Kasumi-1 (cell line): ENCODE measurements at regions not wholly inside any gene's neighbourhood (a gene's known extent, or its start where the extent isn't known, plus 50 kb on each side); places are given as distances from the start of the nearest gene placed in this dataset.
"Not testable (repeated sequence)": the region's sequence is repeated elsewhere in the genome, so short reads cannot be mapped to it uniquely, and the experiment has no call there.

Experiments used
- DNase-seq, 2 experiments: peaks; one replicate each; lab custom pipeline; 2025; lab: John Stamatoyannopoulos, UW

GRCh38 chr6:167709776-167710336 is 116.9 kb upstream of the AFDN start:
- DNase-seq, result not testable (repeated sequence)

GRCh38 chr6:167710363-167710920 is 116.3 kb upstream of the AFDN start:
- DNase-seq, result no peak

- no peak for DNase-seq
Measured at GRCh38 chr6:167711211-167711610, 115.5 kb upstream of the AFDN start.

GRCh38 chr6:167711768-167712730 is 114.7 kb upstream of the AFDN start:
- no peak for DNase-seq

- DNase-seq, result no peak
Measured at GRCh38 chr6:167712731-167713475, 113.8 kb upstream of the AFDN start.

GRCh38 chr6:167714152-167714551 is 112.6 kb upstream of the AFDN start:
- DNase-seq, result no peak

- no peak for DNase-seq
Measured at GRCh38 chr6:167717455-167717854, 109.3 kb upstream of the AFDN start.

- no peak for DNase-seq
Measured at GRCh38 chr6:167717867-167718266, 108.8 kb upstream of the AFDN start.

- DNase-seq, result no peak
Measured at GRCh38 chr6:167719920-167720319, 106.8 kb upstream of the AFDN start.

GRCh38 chr6:167720456-167721285 is 106.0 kb upstream of the AFDN start:
- no peak for DNase-seq

- DNase-seq, result no peak
Measured at GRCh38 chr6:167721291-167721690, 105.4 kb upstream of the AFDN start.

- no peak for DNase-seq
Measured at GRCh38 chr6:167722634-167723309, 103.9 kb upstream of the AFDN start.

- no peak for DNase-seq
Measured at GRCh38 chr6:167726043-167726621, 100.6 kb upstream of the AFDN start.

GRCh38 chr6:167730441-167730840 is 96.3 kb upstream of the AFDN start:
- DNase-seq, result no peak

- DNase-seq, result no peak
Measured at GRCh38 chr6:167731216-167731615, 95.5 kb upstream of the AFDN start.

- DNase-seq, result no peak
Measured at GRCh38 chr6:167731731-167732422, 94.8 kb upstream of the AFDN start.

- DNase-seq, result no peak
Measured at GRCh38 chr6:167733740-167734661, 92.7 kb upstream of the AFDN start.

- no peak for DNase-seq
Measured at GRCh38 chr6:167734662-167735083, 92.0 kb upstream of the AFDN start.
